ENCODE measurements at regions not wholly inside any gene's neighbourhood (a gene's known extent, or its start where the extent isn't known, plus 50 kb on each side); places are given as distances from the start of the nearest gene placed in this dataset.

DNA sequence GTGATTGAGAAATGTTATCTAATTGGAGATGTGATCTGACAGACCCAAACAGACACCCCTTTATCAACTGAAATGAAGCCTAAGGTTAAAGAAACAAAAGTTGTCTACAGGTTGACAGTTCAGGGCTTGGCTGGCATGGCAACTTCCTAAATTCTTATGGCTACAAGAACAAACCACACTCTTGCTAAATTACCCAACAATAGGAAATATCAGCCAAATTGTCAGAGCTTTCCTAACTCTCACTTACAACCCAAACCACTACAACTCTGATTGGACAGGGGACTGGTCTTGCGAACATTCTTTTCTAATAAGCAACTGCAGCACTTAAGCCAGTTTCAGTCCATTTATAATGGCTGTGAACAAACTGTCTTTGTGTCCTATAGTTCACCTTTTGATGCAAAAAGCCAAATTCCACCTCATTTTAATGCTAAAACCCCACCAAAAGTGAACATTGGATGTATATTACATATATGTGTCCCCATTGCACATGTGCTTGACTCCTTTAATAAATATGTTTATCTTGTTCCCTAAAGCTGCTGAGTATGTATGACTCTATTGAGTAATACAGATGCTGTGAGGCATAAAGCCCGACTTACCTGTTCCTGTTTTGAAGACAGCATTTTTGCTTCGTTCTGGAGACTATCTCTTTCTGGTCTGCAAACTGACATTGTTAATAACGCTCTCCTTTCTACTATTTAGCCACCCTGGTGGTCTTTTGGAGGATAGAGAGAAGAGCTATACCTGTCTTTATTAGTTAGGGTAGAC lies 101.3 kb upstream of the HMCN1 start:
- TF ChIP-seq, protein P1, sequence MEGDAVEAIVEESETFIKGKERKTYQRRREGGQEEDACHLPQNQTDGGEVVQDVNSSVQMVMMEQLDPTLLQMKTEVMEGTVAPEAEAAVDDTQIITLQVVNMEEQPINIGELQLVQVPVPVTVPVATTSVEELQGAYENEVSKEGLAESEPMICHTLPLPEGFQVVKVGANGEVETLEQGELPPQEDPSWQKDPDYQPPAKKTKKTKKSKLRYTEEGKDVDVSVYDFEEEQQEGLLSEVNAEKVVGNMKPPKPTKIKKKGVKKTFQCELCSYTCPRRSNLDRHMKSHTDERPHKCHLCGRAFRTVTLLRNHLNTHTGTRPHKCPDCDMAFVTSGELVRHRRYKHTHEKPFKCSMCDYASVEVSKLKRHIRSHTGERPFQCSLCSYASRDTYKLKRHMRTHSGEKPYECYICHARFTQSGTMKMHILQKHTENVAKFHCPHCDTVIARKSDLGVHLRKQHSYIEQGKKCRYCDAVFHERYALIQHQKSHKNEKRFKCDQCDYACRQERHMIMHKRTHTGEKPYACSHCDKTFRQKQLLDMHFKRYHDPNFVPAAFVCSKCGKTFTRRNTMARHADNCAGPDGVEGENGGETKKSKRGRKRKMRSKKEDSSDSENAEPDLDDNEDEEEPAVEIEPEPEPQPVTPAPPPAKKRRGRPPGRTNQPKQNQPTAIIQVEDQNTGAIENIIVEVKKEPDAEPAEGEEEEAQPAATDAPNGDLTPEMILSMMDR (IDR thresholded peaks at IDR 0.05 in 4 of 5, conservative IDR thresholded peaks at IDR 0.05 in 1 of 5): no peak
- no peak for TF ChIP-seq POLR2A (IDR thresholded peaks at IDR 0.05)
